GM12891 (cell line): ENCODE measurements at regions not wholly inside any gene's neighbourhood (a gene's known extent, or its start where the extent isn't known, plus 50 kb on each side); places are given as distances from the start of the nearest gene placed in this dataset.

Source experiments
- POLR2A ChIP-seq: IDR thresholded peaks from 2 replicates; pipeline ENCODE4 v1.6.1; 2011; ENCODE audit warnings: low read depth, low read length, control low read depth
- TAF1 ChIP-seq: IDR thresholded peaks from 2 replicates; pipeline ENCODE4 v1.6.1; 2011; ENCODE audit warnings: low read depth, low read length, control low read depth

DNA sequence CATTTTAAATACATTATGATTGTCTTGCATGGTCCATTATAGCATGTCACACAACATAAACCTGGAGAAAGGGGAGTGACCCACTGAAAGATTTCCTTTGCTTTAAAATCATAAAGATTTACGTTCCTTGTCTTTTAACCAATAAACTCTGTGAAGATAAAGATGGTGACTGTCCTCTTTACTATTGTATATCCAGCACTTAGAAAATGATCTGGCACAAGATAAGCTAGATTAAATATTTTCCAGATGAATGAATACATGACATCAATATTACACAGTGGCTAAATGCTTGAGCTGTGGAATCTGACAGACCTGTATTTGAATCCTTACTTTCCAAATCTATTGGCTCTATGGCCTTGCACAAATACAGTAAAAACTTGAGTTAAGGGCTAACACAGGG is 938.4 kb downstream of the SORCS1 start:
- no peak for TF ChIP-seq POLR2A
- no peak for TF ChIP-seq TAF1
